NCI-H345 treated with DMSO at 0.1 percent for 48 hours (cell line): ENCODE measurements at regions not wholly inside any gene's neighbourhood (a gene's known extent, or its start where the extent isn't known, plus 50 kb on each side); places are given as distances from the start of the nearest gene placed in this dataset.
A peak's percentile ranks its signal among the peaks of the same experiment; 100 is the strongest.

Source experiments
- DNase-seq: peaks from one replicate; lab custom pipeline; 2025; ENCODE audit not compliant: unreplicated experiment; lab: John Stamatoyannopoulos, UW

DNA sequence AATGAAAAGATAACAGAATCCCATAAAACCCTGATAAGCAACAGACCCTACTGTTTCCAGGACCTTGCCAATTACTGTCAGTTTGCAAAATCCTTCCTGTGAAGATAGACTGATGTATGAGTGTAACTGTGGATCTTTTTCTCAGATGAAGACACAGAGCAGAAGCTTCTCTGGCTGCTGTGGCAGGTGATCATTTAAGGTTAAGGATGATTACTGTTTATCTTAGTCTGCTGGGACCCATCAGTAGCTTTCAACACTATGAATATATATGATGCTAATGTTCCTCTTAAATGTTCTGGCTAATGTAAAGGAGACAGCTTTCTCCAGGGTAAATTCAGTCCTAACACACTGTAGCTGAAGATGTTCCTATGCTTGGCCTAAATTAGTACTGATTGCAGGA, 56.0 kb upstream of the CTTNBP2 start:
- DNase-seq: no peak

DNA sequence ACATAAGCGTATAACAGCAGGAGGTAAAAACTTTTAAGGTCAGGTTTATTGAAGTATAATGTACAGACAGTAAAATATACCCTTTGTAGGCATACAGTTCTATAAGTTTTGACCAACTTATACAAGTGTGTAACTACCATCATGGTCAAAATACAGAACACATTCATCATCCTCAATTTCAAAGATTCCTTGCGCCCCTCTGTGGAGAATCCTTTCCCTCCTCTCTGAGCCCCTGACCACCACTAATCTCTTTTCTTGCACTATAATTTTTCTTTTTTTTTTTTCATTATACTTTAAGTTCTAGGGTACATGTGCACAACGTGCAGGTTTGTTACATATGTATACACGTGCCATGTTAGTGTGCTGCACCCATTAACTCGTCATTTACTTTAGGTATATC, 58.1 kb upstream of the CTTNBP2 start:
- DNase-seq: no peak

DNA sequence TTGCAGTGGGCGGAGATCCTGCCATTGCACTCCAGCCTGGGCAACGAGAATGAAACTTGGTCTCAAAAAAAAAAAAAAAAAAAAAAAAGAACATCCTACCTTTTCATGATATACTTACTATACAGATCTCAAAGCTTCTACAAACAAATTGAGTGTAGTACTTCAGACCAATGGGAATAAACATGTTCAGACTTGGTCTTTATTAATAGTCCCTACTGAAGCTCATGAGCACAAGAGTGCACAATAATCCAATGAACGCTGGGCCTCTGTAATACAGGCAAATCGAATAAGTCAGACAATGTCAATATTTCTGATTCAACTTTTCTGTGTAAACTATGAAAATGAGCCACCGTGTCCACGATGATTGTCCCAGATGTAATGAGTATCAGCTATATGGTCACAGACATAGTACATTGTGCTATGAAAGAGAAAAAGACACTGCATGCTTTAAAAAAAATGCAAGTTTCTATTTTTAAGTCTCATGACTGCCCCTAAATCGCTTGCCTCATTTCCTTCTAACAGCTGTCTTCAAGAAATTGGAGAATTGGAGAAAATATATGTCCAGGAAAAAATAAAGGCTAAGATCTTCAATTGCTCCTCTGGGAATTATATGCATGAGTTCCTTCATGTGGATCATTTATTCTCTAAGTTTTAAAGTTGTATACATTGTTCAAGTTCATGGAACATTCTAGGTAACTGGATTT, 64.0 kb upstream of the CTTNBP2 start:
- peak; percentile 55 for DNase-seq

DNA sequence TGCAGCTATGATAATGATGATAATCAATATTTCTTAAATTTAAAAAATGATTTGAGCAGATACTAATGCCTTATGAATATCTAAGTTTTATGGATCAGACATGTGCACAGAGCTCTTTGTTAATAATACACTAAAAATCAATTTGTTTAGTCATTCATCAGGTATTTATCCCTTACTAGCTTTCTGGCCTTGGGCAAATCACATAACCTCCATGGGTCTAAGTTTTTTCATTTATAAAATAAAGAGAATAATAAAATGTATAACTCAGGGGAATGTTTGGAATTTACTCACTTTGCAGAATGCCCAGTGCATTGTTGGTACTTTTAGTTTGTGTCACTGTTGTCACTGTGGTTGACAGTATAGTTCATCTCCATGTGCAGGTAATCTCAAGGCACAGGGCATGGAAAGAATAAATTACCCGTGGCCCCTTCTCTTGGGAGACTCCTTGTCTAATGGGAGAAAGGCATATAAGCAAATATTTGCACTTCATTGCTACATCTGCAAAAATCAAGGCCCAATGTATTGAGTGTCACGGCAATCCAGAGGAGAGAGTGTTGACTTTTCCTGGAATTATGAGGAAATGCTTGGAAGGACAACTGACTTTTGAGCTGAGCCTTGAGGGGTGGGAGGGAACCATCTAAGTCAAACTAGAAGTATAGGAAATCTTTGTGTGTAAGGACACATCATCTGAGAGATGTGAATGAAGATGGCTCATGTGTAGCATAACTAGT, 64.7 kb upstream of the CTTNBP2 start:
- DNase-seq: no peak

DNA sequence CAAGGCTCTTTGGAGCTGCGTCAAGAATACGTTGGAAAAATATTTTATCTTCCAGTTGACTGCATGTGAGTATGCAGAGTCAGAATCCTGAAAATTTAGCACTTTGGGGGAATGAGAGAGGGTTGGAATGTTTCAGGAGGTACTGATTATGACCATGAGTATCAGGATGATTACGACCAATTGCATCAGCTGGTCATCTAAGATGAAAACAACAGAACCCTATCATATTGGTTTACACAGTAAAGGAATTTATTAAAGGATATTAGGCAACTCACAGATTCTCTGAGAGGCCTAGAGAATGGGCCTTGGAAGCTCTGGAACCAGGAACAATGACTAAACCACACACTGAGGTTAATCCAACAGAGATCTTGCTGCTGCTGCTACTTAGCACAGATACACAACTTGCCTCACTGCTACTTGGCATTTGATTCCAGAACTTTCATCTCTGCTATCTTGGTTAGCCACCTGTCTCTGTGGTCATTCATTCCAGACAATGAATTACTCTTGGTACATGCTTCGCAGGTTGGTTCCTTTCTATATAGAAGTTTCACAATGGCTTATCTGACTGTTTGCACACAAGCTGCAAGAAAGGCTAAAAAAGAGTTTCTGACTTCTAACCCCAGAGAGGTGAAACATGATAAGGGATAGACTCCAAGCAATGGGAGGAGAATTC, 68.0 kb upstream of the CTTNBP2 start:
- no peak for DNase-seq

DNA sequence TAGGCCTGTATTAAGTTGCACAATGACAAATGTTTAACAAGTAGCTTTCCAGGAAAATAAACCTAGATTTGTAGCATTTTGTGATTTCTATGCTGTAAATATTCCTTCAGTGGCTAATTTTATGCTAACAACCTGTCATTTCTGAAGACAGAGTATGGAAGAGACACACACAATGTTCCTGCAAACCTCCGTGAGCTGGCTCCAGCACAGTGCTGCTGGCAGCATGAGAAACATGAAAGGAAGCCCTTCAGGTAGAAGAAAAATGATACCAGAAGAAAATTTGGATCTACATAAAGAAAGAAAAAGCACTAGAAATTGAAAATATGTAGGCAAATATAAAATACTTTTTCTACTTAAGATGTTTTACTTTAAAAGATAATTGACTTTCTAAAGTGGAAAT, 69.5 kb upstream of the CTTNBP2 start:
- no peak for DNase-seq

DNA sequence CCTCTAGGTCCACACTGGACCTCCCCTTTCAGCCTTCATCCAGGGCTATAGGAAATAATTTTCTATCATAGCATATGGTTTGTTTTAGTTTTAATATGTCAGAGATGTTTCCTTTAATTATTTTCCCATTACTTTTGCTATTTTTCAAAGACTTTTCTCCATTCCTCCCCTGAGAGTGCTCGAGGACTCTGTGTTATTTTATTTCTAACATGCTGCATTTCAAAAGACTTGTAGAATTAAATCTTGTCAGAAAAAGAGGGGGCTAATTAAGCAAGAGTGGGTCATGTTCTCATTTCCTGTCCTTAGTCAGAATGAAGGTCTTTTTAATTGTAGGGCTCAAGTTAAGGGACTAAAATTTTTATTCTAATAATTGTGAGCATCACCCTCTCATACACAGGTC, 71.6 kb upstream of the CTTNBP2 start:
- DNase-seq: no peak

DNA sequence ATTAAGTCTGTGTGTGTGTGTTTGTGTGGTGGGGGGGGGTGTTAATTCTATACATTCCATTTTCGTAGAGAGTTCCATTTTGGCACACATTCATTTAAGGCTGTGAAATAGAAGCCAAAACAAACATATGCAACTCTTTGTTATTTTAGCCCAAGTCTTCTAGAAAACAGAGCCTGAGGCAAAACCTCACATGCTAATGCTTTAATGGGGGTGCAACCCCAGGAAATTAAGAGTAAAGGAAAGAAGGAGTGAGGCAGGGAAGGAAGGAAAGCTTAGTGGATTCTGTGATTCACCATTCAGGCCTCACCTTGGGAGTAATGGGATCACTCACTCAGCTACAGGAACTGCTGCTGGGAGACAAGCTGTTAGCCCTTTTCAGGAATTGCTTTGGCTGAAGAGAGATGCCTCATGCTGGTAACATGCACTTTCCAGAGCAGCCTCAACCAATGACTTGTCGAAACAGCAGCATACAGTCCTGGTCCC, 73.0 kb upstream of the CTTNBP2 start:
- DNase-seq: no peak

DNA sequence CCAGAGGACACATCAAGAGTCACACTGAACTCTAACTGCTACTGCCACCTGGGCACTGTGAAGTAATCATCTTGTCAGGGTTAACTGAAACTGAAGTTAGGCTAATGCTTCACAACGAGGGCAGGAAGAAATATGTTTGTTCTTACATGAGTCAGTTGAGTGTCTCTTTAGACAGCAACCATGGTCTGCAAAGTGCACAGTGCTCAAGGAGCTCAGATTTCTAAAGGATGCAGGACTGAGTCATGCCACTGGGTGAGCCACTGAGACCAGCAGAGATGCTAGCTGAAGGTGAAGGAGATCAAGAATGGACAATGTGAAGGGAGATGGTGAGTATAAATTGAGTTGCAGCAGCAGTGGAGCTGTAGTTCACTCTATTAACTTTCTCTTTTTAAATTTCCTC, 76.0 kb upstream of the CTTNBP2 start:
- DNase-seq: no peak

DNA sequence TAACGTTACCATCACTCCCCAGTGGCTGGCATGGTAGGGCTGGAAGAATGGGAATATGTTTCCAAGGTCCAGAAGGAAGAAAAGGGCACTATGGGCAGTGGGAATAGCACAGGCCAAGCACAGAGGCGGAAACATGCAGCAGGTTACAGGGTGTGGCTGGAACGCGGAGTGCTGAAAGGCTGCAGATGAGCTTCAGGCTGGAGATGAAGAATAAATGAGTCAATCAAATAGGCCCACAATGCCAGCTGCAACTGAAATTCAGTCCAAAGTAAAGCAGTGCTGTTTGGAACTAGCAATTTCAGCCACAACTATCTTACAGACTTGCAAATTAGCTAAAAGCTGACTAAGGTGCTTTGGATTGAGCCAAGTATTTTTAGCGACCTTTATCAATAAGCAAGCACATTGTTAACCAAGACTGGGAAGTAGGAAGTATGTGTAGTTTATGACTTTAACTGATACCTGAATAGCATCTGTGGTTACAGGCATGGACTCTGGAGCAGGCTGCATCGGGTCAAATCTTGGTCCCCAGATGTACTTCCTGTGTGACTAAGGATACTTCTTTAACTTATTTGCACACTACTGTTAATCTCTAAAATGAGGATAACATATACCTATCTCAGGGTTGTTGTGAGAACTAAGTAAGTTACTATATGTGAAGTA, 77.5 kb upstream of the CTTNBP2 start:
- no peak for DNase-seq

DNA sequence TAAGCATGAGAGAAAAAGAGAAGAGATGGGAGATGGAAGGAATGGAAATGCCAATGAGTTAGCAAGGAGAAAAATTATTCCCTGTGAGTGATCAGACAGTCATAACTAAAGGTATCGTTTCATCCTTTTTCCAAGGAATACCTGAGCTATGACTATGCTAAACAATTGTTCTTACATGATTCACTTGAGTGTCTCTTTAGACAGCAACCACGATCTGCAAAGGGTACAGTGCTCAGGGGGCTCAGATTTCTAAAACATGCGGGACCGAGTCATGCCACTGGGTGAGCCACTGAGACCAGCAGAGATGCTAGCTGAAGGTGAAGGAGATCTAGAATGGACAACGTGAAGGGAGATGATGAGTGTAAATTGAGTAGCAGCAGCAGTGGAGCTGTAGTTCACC, 78.0 kb upstream of the CTTNBP2 start:
- no peak for DNase-seq

DNA sequence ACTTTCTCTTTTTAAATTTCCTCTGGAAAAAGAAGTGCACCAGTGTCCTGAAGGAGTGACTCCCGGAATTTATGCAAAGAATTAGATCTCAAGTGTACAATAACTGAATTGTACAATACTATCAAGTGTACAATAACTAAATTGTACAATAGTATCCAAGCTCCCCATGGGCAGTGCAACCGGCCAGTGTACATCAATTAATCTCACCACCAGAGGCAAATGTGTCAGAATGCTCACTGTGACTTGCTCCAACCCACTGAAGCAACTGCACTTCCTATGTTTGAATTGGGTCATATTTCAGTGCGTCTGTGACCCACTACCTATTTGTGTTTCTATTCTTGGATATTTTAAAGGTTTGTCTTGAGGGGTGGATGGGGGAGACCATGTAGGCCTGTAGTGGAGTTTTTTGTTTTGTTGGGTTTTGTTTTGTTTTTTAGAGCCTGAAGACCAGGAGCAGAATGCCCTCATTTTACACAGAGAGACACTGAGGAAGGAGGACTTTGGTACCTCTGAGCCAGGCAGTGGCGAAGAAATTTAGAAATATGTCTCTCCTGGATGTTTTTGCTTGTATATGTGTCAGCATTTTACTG, 78.5 kb upstream of the CTTNBP2 start:
- DNase-seq: no peak

DNA sequence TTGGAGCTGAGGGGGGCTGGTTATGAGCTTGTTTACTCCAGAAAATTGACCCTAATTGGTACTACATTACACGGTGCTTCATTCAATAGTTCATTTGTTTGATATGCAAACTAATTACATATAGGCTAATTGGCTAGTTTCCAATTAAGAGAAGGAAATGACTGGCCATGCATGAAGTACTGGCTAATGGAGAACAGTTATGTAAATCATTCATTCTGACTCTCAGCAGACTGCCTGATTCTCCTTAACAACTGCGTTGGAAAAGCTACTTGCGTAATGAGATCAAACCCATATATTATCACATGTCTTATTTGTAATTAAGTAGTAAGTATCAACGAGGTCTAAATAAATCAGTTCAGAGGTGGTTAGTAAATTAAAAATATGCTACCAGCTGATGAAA, 81.8 kb upstream of the CTTNBP2 start:
- DNase-seq: no peak

DNA sequence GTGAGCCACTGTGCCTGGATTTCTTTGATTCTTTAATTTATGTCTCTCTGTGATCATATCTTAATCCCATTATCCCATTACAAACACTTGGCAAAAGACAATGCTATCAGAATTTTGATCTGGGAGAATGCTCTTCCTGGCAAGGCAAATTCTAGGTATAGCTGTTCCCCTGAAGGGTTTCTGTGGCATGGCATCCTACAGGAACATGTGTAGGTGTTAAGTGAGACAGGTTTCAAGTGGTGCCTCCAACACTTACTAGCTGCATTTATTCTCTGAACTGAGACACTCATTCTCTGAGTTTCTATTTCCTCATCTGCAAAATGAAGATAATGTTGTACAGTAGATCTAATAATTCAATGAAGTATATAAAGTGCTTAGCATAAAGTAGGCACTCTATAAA, 87.1 kb upstream of the CTTNBP2 start:
- no peak for DNase-seq

DNA sequence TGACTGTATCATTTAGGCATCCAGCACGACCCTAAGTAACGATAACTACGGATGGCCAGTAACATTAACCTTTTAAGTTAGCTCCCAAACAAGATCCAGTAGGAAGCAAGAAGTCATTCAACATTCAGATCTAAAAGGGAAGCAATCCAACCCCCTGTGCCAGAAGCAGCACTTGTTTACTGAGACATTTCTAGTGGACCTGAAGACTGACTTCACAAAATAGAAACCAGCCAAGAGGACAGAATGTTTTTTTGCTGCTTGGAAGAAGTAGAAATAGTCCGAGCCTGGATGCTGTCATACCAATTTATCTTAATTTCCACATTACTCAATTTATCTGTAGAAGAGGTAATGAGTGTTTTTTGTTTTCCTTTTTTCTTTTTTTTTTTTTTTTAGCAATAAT, 88.0 kb upstream of the CTTNBP2 start:
- no peak for DNase-seq

DNA sequence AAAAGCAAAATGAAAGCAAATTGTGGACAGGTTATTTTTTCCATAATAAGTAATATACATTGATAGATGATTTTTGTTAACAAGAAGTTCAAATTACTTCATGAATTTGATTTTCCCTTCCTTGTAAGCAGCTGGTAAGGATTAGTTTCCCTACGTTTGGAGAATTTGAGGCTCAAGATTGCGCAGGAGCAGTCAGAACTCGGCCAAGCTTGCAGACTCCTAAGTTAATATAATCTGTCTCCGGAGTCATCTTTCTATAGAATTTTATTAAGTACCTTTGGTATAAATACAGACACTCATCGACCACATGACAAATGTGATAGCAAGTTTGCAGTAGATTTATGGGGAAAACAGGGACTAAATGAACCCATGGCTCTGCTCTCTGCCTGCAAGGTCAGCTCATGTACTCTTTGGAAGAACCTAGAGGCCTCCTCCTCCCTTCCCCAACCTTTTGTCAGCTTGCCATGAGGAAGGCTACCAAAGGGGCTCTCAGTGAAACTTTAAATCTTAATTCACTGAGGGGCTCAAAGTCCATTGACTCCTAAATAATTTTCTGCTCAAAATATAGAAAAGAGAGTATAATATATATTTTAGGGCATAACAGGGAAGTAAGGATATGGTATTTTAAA, 89.2 kb upstream of the CTTNBP2 start:
- DNase-seq: no peak

DNA sequence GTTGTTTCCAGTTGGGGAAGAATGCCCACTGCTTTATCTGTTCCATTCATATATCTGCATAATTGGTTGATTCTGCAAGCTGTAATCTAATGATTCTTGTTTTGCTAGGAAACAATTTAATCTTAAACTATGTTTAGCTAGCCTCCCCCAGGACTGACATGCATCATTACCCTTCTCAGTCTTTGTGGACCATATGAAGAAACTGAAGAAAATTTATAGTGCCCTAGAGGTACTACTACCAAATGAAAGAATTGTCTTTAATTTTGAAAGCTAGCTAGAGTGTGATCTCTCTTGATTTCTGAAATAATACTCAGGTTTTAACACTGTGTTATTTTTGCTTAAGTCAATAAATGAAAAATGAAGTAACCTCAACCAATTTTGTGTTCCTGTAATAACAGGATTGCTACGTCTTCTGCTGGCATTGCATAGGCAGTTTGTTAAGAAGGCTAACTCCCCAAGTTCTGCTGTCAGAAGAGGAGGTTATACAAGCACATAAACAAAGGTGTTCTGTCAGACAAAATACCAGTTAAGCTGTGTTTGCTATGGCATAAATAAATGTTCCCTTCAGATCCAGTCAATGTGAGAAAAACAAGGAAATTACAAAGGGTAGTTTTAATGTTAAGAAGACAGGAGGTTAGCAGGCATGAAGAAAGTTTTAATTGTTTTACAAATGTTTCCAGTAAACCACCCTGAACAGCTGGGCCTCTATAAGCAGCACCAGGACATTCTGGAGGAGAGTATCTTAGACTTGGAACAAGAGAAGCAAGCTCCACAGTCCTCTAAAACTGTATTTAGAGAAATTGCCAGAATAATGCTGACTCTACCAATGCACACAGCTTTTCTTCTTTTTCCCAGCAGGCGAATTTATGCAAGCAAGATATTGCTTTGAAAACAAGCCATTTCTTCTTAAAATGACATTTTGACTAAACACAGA, 90.3 kb upstream of the CTTNBP2 start:
- no peak for DNase-seq

DNA sequence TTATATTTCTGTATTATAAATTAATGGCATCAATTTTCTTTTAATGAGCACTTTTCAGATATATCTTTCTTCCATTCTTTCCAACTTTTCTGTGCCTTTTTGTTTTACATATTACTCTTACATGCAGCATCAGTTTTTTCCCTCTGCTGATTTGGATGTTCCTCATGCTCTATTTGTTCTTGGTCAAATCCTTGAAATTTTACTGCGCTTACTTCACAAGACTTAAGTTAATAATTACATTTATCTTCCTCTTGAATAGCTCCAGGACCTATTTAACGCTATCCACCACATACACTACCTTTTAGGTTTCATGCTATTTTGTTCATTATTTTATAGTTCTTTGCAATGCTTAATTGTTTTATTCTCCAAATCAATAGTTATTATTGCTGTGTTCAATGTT, 97.6 kb upstream of the CTTNBP2 start:
- DNase-seq: no peak

DNA sequence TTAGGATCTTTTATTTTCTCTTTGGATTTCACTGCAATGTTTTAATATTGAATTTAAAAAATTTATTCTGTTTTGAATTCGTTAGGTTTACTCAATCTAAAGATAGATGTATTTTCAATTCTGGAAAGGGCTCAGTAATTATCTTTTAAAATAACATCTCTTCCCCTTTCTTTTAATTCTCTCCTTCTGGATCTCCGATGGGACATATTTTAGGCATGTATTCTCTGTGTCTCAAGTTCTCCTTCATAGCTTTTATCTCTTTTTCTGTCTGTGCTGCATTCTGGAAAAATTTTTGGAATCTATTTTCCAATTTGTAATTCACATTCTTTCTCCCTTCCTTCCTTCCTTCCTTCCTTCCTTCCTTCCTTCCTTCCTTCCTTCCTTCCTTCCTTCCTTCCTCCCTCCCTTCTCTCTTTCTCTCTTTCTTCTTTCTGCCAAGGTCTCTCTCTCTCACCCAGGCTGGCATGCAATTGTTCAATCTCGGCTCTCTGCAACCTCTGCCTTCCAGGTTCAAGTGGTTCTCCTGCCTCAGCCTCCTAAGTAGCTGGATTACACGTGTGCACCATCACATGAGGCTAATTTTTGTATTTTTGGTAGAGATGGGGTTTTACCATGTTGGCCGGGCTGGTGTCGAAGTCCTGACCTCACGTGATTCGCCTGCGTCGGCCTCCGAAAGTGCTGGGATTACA, 98.5 kb upstream of the CTTNBP2 start:
- no peak for DNase-seq
